HUES48 (cell line): ENCODE measurements at regions not wholly inside any gene's neighbourhood (a gene's known extent, or its start where the extent isn't known, plus 50 kb on each side); places are given as distances from the start of the nearest gene placed in this dataset.

Experiments used
- H3K27ac ChIP-seq: one replicate; pipeline ENCODE4 v1.7.0; 2013; ENCODE audit warnings: low read depth, low read length, inconsistent platforms
- H3K27me3 ChIP-seq: 2 replicates; pipeline ENCODE4 v1.6.1; 2013; ENCODE audit warnings: mild to moderate bottlenecking, low read length; ENCODE audit not compliant: control insufficient read depth, insufficient read depth
- H3K36me3 ChIP-seq: 2 replicates; pipeline ENCODE4 v1.6.1; 2013; ENCODE audit warnings: low read length; ENCODE audit not compliant: control insufficient read depth, insufficient read depth
- H3K4me1 ChIP-seq: 2 replicates; pipeline ENCODE4 v1.6.1; 2013; ENCODE audit warnings: mild to moderate bottlenecking, low read length; ENCODE audit not compliant: control insufficient read depth, insufficient read depth
- H3K4me3 ChIP-seq: 2 replicates; pipeline ENCODE4 v1.5.1; 2013; ENCODE audit warnings: mild to moderate bottlenecking, low read depth, low read length
- H3K9ac ChIP-seq: 2 replicates; pipeline ENCODE4 v1.6.1; 2013; ENCODE audit warnings: mild to moderate bottlenecking, low read depth, low read length, moderate library complexity
- H3K9me3 ChIP-seq: 2 replicates; pipeline ENCODE4 v1.6.1; 2013; ENCODE audit warnings: low read length; ENCODE audit not compliant: control insufficient read depth, insufficient read depth

DNA sequence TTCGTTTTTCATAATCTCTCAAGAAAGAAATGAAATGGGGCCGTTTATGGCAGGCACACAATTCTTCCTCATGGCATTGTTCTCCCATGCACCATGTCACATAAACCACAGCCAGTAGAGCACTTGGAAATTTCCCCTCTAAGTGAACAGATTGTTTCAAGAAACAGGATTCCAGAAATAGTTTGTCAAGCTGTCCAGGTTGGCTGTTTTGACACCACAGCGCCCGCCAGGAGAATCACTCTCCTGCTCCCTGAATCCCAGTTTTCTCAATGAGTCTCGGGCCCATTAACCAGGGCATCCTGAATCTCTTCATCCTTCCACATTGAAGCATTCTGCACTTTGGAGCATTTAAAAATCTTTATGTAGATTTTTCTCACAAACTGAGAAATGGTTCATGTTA lies 172.2 kb upstream of the NEBL start:
- H3K9ac ChIP-seq, result no peak overlapping the region
- peaks cover 9% of the 10 kb centered on the region for H3K4me1 ChIP-seq
- H3K27me3 ChIP-seq, result no peaks in the 10 kb centered on the region
- H3K27ac ChIP-seq, result no peak overlapping the region
- H3K36me3 ChIP-seq, result no peaks in the 10 kb centered on the region
- no peaks in the 10 kb centered on the region for H3K9me3 ChIP-seq
- no peak overlapping the region for H3K4me3 ChIP-seq

DNA sequence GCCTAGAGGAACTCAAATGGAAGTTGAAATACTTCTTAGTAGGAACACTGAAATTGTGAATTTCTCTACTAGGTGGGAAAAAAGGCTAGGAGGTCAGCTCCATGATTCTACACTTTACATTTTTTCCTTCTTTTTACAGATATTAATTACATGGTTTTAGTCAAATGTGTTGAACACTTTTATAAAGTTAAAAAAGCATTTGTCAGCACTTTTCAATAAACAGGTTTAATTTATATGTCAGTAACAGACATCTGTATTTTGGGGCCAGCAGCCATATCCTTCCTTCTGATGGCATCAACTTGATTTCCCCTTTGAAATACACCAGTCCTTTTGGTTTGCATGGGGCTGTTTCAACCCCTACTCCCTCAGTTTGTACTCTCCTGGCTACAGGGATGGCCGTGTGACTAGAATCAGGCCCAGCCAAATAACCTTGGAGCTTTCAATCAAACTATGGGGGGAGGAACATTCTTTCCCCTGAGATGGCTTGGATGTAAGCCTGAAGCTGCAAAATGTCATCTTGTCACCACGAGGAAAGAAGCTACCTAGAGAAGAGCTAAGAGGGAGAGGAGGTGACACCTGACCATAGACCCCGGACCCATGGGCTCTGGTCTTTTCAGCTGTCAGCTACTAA lies 171.0 kb upstream of the NEBL start:
- Histone ChIP-seq H3K27me3 (no peaks in the 10 kb centered on the region), H3K9ac (no peak overlapping the region), H3K4me3 (no peak overlapping the region), H3K4me1 (peaks cover 9% of the 10 kb centered on the region), H3K9me3 (no peaks in the 10 kb centered on the region), H3K36me3 (no peaks in the 10 kb centered on the region), H3K27ac (no peak overlapping the region)

DNA sequence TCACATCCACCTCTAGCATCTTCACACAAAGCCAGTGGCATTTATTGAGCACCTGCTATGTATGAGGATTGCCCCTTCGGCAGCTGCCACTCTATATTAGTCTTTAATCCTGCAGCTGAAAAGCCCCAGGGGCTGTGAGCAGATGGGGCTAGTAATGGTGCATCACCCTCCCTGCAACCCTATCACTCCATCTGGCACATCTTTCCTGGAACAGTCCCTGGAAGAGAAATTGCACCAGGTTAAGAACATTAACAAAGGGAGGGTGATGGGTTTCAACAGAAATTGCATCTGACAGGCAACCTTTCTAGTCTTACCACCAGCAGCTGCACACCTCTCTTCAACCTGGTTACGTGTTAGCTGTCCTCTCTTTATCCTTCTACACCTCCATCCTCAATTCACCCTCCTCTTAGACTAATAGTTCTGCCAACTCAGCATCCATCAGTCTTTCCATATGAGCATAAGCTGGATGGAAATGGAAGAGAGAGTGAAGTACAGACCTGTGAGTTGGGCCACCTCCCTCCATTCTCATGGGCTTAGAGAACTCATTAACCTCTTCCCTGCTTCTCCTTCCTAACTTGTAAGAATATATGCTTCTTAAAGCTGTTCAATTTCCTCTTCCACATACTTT lies 168.6 kb upstream of the NEBL start:
- Histone ChIP-seq H3K27ac (no peak overlapping the region), H3K9ac (no peak overlapping the region), H3K4me1 (peaks cover 9% of the 10 kb centered on the region), H3K9me3 (no peaks in the 10 kb centered on the region), H3K4me3 (no peak overlapping the region), H3K27me3 (no peaks in the 10 kb centered on the region), H3K36me3 (no peaks in the 10 kb centered on the region)

DNA sequence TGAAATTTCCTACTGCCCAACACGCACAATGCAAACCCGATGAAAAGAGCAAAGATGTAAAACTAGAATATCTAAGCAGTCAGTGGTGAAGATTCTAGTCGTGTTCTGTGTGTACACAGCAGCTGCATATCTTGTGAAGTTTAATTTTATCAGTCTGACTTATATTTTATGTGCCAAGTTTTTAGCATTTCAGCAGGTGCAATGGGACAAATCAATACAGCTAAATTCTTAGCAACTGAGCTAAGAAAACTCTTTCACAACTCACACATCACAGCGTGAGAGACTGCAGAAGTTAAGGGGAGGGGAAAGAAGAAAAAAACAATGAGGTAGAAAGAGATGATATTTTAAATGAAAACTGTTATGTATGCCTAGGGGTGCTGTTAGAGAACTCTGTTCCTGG lies 164.9 kb upstream of the NEBL start:
- H3K9ac ChIP-seq, result no peak overlapping the region
- no peak overlapping the region for H3K4me3 ChIP-seq
- H3K9me3 ChIP-seq, result no peaks in the 10 kb centered on the region
- no peak overlapping the region for H3K27ac ChIP-seq
- no peaks in the 10 kb centered on the region for H3K27me3 ChIP-seq
- no peaks in the 10 kb centered on the region for H3K4me1 ChIP-seq
- no peaks in the 10 kb centered on the region for H3K36me3 ChIP-seq

DNA sequence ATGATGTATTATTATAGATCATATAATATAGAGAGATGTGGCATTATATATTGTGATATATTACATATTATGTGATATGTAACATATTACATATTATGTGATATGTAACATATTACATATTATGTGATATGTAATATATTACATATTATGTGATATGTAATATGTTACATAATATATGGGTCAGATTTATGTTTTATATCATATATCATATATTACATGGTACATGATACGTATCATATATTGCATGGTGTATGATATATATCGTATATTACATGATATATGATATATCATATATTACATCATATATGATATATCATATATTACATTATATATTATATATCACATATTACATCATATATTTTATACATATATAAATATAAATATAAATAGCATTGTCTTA lies 164.1 kb upstream of the NEBL start:
- Histone ChIP-seq H3K4me3 (no peak overlapping the region), H3K4me1 (no peaks in the 10 kb centered on the region), H3K9me3 (no peaks in the 10 kb centered on the region), H3K9ac (no peak overlapping the region), H3K27ac (no peak overlapping the region), H3K27me3 (no peaks in the 10 kb centered on the region), H3K36me3 (no peaks in the 10 kb centered on the region)

DNA sequence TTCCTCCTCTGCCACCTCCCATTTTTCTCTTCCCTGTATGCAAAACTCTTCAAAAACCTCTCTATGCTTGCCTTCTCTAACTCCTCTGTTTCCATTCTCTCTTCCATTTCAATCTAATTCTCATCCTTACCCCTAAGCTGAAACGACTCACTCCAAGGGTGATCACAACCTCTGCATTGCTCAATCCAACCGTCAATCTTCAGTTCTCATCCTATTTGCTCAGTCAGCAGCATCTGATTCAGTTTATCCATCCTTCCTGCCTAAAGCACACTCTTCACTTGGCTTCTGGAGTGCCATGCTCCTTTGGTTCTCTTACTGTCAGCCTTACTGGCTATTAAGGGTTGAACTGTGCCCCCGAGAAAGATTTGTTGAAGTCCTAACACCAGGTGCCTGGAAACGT lies 163.5 kb upstream of the NEBL start:
- Histone ChIP-seq H3K9ac (no peak overlapping the region), H3K36me3 (no peaks in the 10 kb centered on the region), H3K27ac (no peak overlapping the region), H3K27me3 (no peaks in the 10 kb centered on the region), H3K4me3 (no peak overlapping the region), H3K9me3 (no peaks in the 10 kb centered on the region), H3K4me1 (no peaks in the 10 kb centered on the region)

DNA sequence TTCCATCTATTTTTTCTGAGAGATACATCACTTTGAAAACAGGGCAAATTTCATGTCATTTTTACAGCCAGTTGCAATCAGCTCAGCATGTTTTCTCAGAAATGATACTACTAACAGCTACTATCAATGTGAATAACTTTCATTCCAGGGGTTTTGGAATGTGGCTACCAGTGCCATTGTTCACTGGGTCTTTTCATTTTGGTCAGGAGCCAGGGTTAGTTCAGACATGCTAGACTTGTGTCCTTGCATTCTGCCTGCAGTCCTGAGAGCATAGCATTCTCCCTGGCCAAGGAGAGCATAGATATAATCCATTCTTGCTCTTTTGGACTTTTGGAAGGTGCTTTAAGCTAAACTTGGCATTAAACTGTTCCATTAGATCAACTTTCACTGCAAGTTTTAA lies 160.9 kb upstream of the NEBL start:
- no peaks in the 10 kb centered on the region for H3K36me3 ChIP-seq
- H3K4me1 ChIP-seq, result no peaks in the 10 kb centered on the region
- H3K9ac ChIP-seq, result no peak overlapping the region
- H3K27ac ChIP-seq, result no peak overlapping the region
- H3K9me3 ChIP-seq, result no peaks in the 10 kb centered on the region
- H3K27me3 ChIP-seq, result no peaks in the 10 kb centered on the region
- no peak overlapping the region for H3K4me3 ChIP-seq

DNA sequence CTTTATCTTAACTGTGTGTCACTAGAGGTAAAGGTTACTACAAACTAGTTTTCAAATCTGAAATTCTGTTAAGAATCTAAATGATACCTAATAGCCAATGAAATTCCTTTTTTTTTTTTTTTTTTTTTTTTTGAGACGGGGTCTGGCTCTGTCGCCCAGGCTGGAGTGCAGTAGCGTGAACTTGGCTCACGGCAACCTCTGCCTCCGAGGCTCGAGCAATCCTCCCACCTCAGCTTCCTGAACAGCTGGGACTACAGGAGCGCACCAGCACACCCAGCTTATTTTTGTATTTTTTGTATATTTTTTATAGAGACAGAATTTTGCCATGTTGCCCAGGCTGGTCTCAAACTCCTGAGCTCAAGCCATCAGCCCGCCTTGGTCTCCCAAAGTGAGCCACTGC lies 160.3 kb upstream of the NEBL start:
- H3K4me3 ChIP-seq, result no peak overlapping the region
- no peaks in the 10 kb centered on the region for H3K9me3 ChIP-seq
- no peak overlapping the region for H3K27ac ChIP-seq
- H3K27me3 ChIP-seq, result no peaks in the 10 kb centered on the region
- no peaks in the 10 kb centered on the region for H3K36me3 ChIP-seq
- H3K4me1 ChIP-seq, result no peaks in the 10 kb centered on the region
- no peak overlapping the region for H3K9ac ChIP-seq

DNA sequence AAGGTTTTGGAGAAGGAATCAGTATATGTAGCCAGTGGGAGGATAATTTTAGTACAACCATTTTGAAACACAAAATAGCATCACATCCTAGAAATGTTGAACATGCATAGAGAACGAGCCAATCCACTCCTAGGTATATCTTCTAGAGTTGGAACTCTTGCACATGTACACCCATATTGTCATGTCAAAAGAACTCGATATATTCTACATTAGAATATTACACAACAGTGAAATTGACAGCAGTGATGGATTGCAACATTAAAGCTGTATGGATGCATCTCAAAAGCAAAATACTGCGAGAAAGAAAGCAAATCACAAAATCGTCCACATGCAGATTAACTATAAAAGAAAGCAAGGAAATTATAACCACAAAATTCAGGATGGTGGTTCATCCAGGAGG lies 159.3 kb upstream of the NEBL start:
- Histone ChIP-seq H3K27ac (no peak overlapping the region), H3K9ac (no peak overlapping the region), H3K4me3 (no peak overlapping the region), H3K27me3 (no peaks in the 10 kb centered on the region), H3K9me3 (no peaks in the 10 kb centered on the region), H3K4me1 (no peaks in the 10 kb centered on the region), H3K36me3 (no peaks in the 10 kb centered on the region)

DNA sequence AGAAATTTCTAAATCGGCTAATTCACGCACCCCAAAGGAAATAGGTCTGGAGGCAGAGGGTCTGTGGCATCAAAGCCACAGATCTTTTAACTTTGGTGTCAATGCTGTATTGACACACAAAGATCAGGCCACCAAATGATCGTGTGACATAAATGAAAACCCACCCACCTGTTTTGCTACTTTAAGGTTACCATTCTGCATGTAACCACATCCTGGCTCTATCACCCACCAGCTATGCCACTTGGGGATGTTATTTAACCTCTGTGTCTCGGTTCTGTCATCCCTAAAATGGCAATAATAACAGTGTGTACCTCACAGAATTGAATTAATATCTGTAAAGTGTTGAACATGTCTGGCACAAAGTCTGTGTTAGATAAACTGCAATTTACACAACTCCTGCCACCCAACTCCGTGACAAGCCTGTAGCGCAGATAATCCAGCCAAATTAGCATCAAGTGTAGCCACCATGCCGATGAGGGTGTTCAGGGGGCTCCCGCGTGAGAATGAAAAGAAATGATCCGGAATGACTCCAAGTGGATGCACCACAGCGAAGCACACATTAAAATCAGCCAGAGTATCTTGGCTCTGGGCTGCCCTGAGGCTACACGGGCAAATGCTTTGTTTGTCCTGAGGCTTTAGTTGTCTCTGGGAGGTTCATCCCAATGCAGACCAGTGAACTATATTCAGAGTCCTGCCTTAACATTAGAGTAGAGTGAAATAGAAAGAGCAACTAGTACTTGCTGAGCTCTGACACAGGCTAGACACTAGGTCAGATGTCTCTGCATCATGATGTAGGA lies 158.4 kb upstream of the NEBL start:
- no peak overlapping the region for H3K27ac ChIP-seq
- no peaks in the 10 kb centered on the region for H3K9me3 ChIP-seq
- no peak overlapping the region for H3K9ac ChIP-seq
- no peaks in the 10 kb centered on the region for H3K4me1 ChIP-seq
- H3K36me3 ChIP-seq, result no peaks in the 10 kb centered on the region
- no peaks in the 10 kb centered on the region for H3K27me3 ChIP-seq
- H3K4me3 ChIP-seq, result no peak overlapping the region

DNA sequence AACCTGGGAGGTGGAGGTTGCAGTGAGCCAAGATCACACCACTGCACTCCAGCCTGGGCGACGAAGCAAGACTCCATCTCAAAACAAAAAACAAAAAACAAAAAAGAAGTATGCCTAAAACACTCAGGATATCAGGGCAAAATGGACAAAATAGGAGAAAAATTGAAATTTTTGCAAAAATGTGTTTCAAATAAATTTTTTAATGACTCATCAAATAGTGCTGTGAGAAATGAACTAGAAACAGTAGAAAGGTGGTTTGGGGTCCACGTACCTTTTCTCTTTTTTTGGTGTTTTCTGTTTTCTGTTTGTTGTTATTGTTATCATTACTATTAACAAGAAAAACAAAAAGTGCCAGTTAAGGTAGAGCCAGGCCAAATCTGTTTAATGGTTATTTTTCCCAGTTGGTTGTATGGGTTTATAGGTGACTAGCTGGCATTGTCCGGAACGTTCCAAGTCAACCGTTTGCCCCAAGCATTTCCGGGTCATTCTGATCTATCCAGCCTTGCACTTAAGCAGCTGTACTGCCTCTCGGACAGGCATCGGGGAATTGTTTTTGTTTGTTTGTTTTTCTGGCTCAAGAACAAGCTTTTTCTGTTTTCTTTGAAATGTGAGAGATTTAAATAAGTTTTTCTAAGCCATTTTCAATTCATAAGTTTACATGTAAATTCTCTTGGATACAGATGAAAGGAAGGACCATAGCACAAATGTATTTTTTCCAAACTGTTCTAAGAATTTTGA lies 157.0 kb upstream of the NEBL start:
- Histone ChIP-seq H3K9me3 (no peaks in the 10 kb centered on the region), H3K4me1 (no peaks in the 10 kb centered on the region), H3K9ac (no peak overlapping the region), H3K27ac (no peak overlapping the region), H3K27me3 (no peaks in the 10 kb centered on the region), H3K4me3 (no peak overlapping the region), H3K36me3 (no peaks in the 10 kb centered on the region)
